Naive thymus-derived CD4-positive, alpha-beta T cell (primary cell): ENCODE measurements at regions not wholly inside any gene's neighbourhood (a gene's known extent, or its start where the extent isn't known, plus 50 kb on each side); places are given as distances from the start of the nearest gene placed in this dataset.
"Not testable (repeated sequence)": the region's sequence is repeated elsewhere in the genome, so short reads cannot be mapped to it uniquely, and the experiment has no call there.

ENCODE experiments used
- ATAC-seq: fragments of 150-1000 bp; cut with Tn5 transposase; 2 replicates; pipeline ENCODE4 v1.10.0; 2021; ENCODE audit warnings: mild to moderate bottlenecking, moderate library complexity
- CTCF ChIA-PET: fragments of 350-600 bp; sonication (Branson Sonifier 250); formaldehyde crosslinking; loops from one replicate; lab custom pipeline; 2021; ENCODE audit warnings: antibody characterized with exemption; lab: Charles Lee
- POLR2A ChIA-PET: fragments of 350-600 bp; sonication (Branson Sonifier 250); formaldehyde crosslinking; loops from one replicate; lab custom pipeline; 2021; ENCODE audit warnings: antibody characterized with exemption, inconsistent platforms; lab: Charles Lee
- DNase-seq, 9 donors: peaks; one replicate each; pipeline versions ENCODE4 v3.0.0 to v3.0.0-alpha.2; 2020 to 2022; ENCODE audit warnings: mixed read lengths in 1 of 9
- H3K27ac ChIP-seq: one replicate; pipeline ENCODE4 v1.7.0; 2013; ENCODE audit warnings: mild to moderate bottlenecking, low read depth, low read length, moderate library complexity
- H3K27me3 ChIP-seq, 2 donors: one replicate each; pipeline ENCODE4 v1.7.0; 2013; ENCODE audit warnings: low read length in 2 of 2, mild to moderate bottlenecking in 2 of 2, moderate library complexity in 2 of 2; ENCODE audit not compliant: control insufficient read depth in 2 of 2, insufficient read depth in 2 of 2
- H3K36me3 ChIP-seq, 3 experiments: 1 replicate in 2 of 3; 2 replicates in 1 of 3; pipeline ENCODE4 v1.7.0; 2013; ENCODE audit warnings: low read length in 3 of 3, mild to moderate bottlenecking in 3 of 3, moderate library complexity in 1 of 3; ENCODE audit not compliant: insufficient read depth in 3 of 3, control insufficient read depth in 2 of 3
- H3K4me1 ChIP-seq, 2 donors: one replicate each; pipeline ENCODE4 v1.7.0; 2013; ENCODE audit warnings: low read length in 2 of 2, mild to moderate bottlenecking in 2 of 2, moderate library complexity in 1 of 2; ENCODE audit not compliant: control insufficient read depth in 2 of 2, insufficient read depth in 2 of 2
- H3K4me3 ChIP-seq: 2 replicates; pipeline ENCODE4 v1.7.0; 2013; ENCODE audit warnings: mild to moderate bottlenecking, low read length
- H3K9me3 ChIP-seq, 3 experiments: 1 replicate in 2 of 3; 2 replicates in 1 of 3; pipeline ENCODE4 v1.7.0; 2013; ENCODE audit warnings: low read length in 3 of 3; ENCODE audit not compliant: control insufficient read depth in 2 of 3
- H3K27ac Mint-ChIP-seq, 9 donors: one replicate each; pipeline ENCODE4 v1.8.0; 2020 to 2022; ENCODE audit warnings: mixed read lengths in 9 of 9, mild to moderate bottlenecking in 8 of 9, moderate library complexity in 5 of 9, inconsistent platforms in 2 of 9
- H3K27me3 Mint-ChIP-seq, 5 donors: one replicate each; pipeline ENCODE4 v1.8.0; 2021 to 2022; ENCODE audit warnings: mixed read lengths in 5 of 5, mild to moderate bottlenecking in 1 of 5
- H3K36me3 Mint-ChIP-seq, 5 donors: one replicate each; pipeline ENCODE4 v1.8.0; 2020 to 2022; ENCODE audit warnings: mixed read lengths in 5 of 5, mild to moderate bottlenecking in 3 of 5, inconsistent platforms in 1 of 5
- H3K4me1 Mint-ChIP-seq, 7 donors: one replicate each; pipeline ENCODE4 v1.8.0; 2020 to 2022; ENCODE audit warnings: mixed read lengths in 7 of 7, mild to moderate bottlenecking in 3 of 7, inconsistent platforms in 1 of 7
- H3K4me3 Mint-ChIP-seq, 10 donors: one replicate each; pipeline ENCODE4 v1.8.0; 2020 to 2022; ENCODE audit warnings: mild to moderate bottlenecking in 10 of 10, mixed read lengths in 10 of 10, moderate library complexity in 6 of 10, inconsistent platforms in 2 of 10
- H3K9me3 Mint-ChIP-seq, 11 donors: one replicate each; pipeline ENCODE4 v1.8.0; 2020 to 2022; ENCODE audit warnings: mixed read lengths in 11 of 11, mild to moderate bottlenecking in 4 of 11, inconsistent platforms in 1 of 11, moderate library complexity in 1 of 11
- intact Hi-C, 2 donors: fragments of 100-400 bp; cut with micrococcal nuclease; formaldehyde crosslinking; loops; one replicate each; pipeline ENCODE4 v1.15.1; 2023

DNA sequence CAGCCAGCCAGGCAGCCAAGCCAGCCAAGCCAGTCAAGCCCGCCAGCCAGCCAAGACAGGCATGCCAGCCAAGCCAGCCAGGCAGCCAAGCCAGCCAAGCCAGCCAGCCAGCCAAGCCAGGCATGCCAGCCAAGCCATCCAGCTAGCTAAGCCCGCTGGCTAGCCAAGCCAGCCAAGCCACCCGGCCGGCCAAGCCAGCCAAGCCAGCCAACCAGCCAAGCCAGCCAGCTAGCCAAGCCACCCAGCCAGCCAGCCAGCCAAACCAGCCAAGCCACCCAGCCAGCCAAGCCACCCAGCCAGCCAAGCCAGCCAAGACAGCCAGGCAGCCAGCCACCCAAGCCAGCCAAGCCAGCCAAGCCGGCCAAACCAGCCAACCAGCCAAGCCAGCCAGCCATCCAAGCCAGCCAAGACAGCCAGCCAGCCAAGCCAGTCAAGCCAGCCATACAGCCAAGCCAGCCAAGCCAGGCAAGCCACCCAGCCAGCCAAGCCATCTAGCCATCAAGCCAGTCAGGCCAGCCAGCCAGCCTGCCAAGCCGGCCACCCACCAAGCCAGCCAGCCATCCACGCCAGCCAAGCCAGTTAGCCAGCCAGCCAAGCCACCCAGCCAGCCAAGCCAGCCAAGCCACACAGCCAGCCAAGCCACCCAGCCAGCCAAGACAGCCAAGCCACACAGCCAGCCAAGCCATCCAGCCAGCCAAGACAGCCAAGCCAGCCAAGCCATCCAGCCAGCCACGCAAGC lies 349.2 kb upstream of the PLGLB2 start:
- POLR2A ChIA-PET, H3K4me1 ChIP-seq, ATAC-seq, H3K4me1 Mint-ChIP-seq, CTCF ChIA-PET, H3K36me3 ChIP-seq, H3K36me3 Mint-ChIP-seq, H3K27ac Mint-ChIP-seq, H3K27ac ChIP-seq, H3K27me3 Mint-ChIP-seq, H3K4me3 ChIP-seq, DNase-seq, intact Hi-C loops, H3K27me3 ChIP-seq, H3K4me3 Mint-ChIP-seq: not testable (repeated sequence)
- peaks cover 0 to 22% (median 3%) of the 10 kb centered on the region in 11 donors for H3K9me3 Mint-ChIP-seq
- H3K9me3 ChIP-seq, result peaks cover 0 to 15% (median 0%) of the 10 kb centered on the region in 3 experiments

- no peak overlapping the region for H3K4me3 Mint-ChIP-seq
- ATAC-seq (no peak), DNase-seq (peak in 1 of 9 donors; percentile 6)
- Histone ChIP-seq H3K9me3 (peaks cover 0 to 17% (median 0%) of the 10 kb centered on the region in 3 experiments), H3K4me3 (no peak overlapping the region), H3K4me1 (no peaks in the 10 kb centered on the region), H3K27me3 (no peaks in the 10 kb centered on the region), H3K36me3 (no peaks in the 10 kb centered on the region), H3K27ac (no peak overlapping the region)
- intact Hi-C loops, result no loop called here
- no peaks in the 10 kb centered on the region for H3K36me3 Mint-ChIP-seq
- no peak overlapping the region for H3K27ac Mint-ChIP-seq
- ChIA-PET POLR2A (no interaction called here), CTCF (no interaction called here)
- peaks cover 0 to 32% (median 5%) of the 10 kb centered on the region in 11 donors for H3K9me3 Mint-ChIP-seq
- no peaks in the 10 kb centered on the region for H3K4me1 Mint-ChIP-seq
- H3K27me3 Mint-ChIP-seq, result no peaks in the 10 kb centered on the region
These were observed 346.1 kb upstream of the PLGLB2 start for GRCh38 chr2:87401726-87402345.

DNA sequence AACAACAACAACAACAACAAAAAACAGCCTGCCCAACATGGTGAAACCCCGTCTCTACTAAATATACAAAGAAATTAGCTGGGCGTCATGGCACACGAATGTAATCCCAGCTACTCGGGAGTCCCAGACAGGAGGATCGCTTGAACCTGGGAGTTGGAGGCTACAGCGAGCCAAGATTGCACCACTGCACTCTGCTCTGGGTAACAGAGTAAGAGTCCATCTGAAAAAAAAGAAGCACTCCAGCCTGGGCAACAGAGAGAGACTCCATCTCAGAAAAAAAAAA lies 344.1 kb upstream of the PLGLB2 start:
- POLR2A ChIA-PET, result no interaction called here
- Histone ChIP-seq H3K4me1 (no peaks in the 10 kb centered on the region), H3K9me3 (peaks cover 0 to 17% (median 0%) of the 10 kb centered on the region in 3 experiments), H3K27ac (no peak overlapping the region), H3K27me3 (no peaks in the 10 kb centered on the region), H3K4me3 (no peak overlapping the region), H3K36me3 (no peaks in the 10 kb centered on the region)
- H3K4me3 Mint-ChIP-seq, result no peak overlapping the region
- H3K9me3 Mint-ChIP-seq, result peaks cover 0 to 32% (median 5%) of the 10 kb centered on the region in 11 donors
- ATAC-seq (no peak), DNase-seq (no peak)
- H3K27ac Mint-ChIP-seq, result no peak overlapping the region
- intact Hi-C loops, result no loop called here
- H3K36me3 Mint-ChIP-seq, result no peaks in the 10 kb centered on the region
- no peaks in the 10 kb centered on the region for H3K4me1 Mint-ChIP-seq
- CTCF ChIA-PET, result no interaction called here
- no peaks in the 10 kb centered on the region for H3K27me3 Mint-ChIP-seq

GRCh38 chr2:87404411-87405255 lies 343.3 kb upstream of the PLGLB2 start:
- H3K4me3 Mint-ChIP-seq, H3K27me3 Mint-ChIP-seq, ATAC-seq, H3K4me1 ChIP-seq, H3K27ac ChIP-seq, H3K4me3 ChIP-seq, H3K36me3 Mint-ChIP-seq, CTCF ChIA-PET, H3K27me3 ChIP-seq, H3K4me1 Mint-ChIP-seq, intact Hi-C loops, H3K36me3 ChIP-seq, H3K27ac Mint-ChIP-seq, POLR2A ChIA-PET: not testable (repeated sequence)
- peaks cover 0 to 17% (median 0%) of the 10 kb centered on the region in 3 experiments for H3K9me3 ChIP-seq
- DNase-seq, result peak in 1 of 9 donors; percentile 16
- H3K9me3 Mint-ChIP-seq, result peaks cover 0 to 32% (median 5%) of the 10 kb centered on the region in 11 donors

- H3K4me3 ChIP-seq, intact Hi-C loops, CTCF ChIA-PET, DNase-seq, ATAC-seq, H3K4me1 ChIP-seq, H3K4me1 Mint-ChIP-seq, H3K27me3 Mint-ChIP-seq, H3K27ac ChIP-seq, H3K4me3 Mint-ChIP-seq, POLR2A ChIA-PET, H3K27ac Mint-ChIP-seq, H3K36me3 ChIP-seq, H3K36me3 Mint-ChIP-seq, H3K27me3 ChIP-seq: not testable (repeated sequence)
- H3K9me3 ChIP-seq, result peaks cover 0 to 17% (median 0%) of the 10 kb centered on the region in 3 experiments
- peaks cover 0 to 32% (median 4%) of the 10 kb centered on the region in 11 donors for H3K9me3 Mint-ChIP-seq
These were observed 342.2 kb upstream of the PLGLB2 start for GRCh38 chr2:87405531-87406216.

DNA sequence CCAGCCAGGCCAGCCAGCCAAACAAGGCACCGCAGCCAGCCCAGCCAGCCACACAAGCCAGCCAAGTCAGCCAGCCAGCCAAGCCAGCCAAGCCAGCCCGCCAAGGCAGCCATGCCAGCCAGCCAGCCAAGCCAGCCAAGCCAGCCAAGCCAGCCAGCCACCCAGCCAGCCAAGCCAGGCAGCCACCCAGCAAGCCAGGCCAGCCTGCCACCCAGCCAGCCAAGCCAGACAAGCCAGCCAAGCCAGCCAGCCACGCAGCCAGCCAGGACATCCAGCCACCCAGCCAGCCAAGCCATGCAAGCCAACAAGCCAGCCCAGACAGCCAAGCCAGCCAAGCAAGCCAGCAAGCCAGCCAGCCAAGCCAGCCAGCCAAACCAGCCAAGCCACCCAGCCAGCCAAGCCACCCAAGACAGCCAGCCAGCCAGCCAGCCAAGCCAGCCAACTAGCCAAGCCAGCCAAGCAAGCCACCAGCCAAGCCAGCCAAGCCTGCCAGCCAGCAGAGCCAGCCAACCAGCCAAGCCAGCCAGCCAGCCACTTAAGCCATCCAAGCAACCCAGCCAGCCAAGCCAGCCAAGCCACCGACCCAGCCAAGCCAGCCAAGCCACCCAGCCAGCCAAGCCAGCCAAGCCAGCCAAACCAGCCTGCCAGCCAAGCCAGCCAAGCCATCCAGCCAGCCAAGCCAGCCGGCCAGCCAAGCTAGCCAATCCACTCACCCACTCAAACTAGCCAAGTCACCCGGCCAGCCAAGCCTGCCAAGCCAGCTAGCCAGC lies 341.3 kb upstream of the PLGLB2 start:
- POLR2A ChIA-PET, H3K4me3 Mint-ChIP-seq, H3K27me3 Mint-ChIP-seq, intact Hi-C loops, H3K4me1 Mint-ChIP-seq, H3K36me3 Mint-ChIP-seq, CTCF ChIA-PET, ATAC-seq, H3K4me3 ChIP-seq, H3K4me1 ChIP-seq, H3K27ac ChIP-seq, H3K27me3 ChIP-seq, H3K36me3 ChIP-seq, H3K27ac Mint-ChIP-seq: not testable (repeated sequence)
- DNase-seq, result peak in 1 of 9 donors; percentile 19
- H3K9me3 ChIP-seq, result peaks cover 0 to 17% (median 0%) of the 10 kb centered on the region in 3 experiments
- H3K9me3 Mint-ChIP-seq, result peaks cover 0 to 32% (median 4%) of the 10 kb centered on the region in 11 donors
